ENCODE measurements at regions not wholly inside any gene's neighbourhood (a gene's known extent, or its start where the extent isn't known, plus 50 kb on each side); places are given as distances from the start of the nearest gene placed in this dataset.

- Mint-ChIP-seq H3K4me1 (ENCODE audit: low read depth) (peaks cover 6% of the 10 kb centered on the region), H3K36me3 (no peaks in the 10 kb centered on the region), H3K27me3 (no peaks in the 10 kb centered on the region), H3K27ac (no peak overlapping the region), H3K9me3 (ENCODE audit: low read depth) (no peaks in the 10 kb centered on the region), H3K4me3 (no peak overlapping the region)
Measured at GRCh38 chrX:10040961-10041360, 73.8 kb downstream of the CLDN34 start.

DNA sequence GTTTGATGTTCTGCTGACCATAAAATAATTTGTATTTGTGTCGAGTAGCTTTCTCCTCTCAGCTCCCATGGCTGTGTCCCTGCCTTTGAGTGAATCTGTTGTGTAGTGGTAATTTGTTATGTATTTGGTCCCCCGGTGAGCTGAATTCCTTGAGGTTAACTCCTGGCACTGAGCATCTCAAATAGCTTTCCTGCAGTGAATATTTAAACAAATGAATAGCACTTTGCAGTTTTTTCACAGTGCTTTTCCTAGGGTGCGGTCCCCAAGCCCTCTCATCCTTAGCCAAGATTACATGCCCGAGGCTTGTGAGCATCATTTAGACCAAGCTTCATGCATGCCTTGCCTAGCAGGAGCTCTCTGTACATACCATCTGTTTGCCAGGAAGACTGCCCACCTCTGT is 74.2 kb downstream of the CLDN34 start:
- no peaks in the 10 kb centered on the region for H3K27me3 Mint-ChIP-seq
- peaks cover 6% of the 10 kb centered on the region for H3K4me1 Mint-ChIP-seq (ENCODE audit: low read depth)
- H3K27ac Mint-ChIP-seq, result no peak overlapping the region
- no peak overlapping the region for H3K4me3 Mint-ChIP-seq
- no peaks in the 10 kb centered on the region for H3K9me3 Mint-ChIP-seq (ENCODE audit: low read depth)
- no peaks in the 10 kb centered on the region for H3K36me3 Mint-ChIP-seq

DNA sequence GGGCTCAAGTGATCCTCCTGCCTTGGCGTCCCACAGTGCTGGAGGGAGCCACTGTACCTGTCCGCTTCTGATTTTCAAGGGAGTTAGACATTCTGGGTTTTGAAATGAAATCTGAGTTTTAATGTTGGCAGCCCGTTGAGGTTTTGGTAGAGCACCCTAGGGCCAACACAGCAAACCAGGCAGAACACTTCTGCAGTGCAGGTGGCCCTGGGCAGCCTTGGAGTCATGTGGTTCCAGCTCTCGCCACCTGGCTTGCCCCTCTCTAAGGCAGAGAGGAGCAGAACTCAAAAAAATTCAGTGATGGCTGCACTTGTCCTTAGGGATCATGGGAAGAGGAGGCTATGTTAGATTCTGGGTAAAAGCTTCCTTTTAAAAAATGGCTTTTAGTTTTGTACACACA is 74.9 kb downstream of the CLDN34 start:
- Mint-ChIP-seq H3K27me3 (no peaks in the 10 kb centered on the region), H3K27ac (no peak overlapping the region), H3K9me3 (ENCODE audit: low read depth) (no peaks in the 10 kb centered on the region), H3K4me1 (ENCODE audit: low read depth) (peaks cover 6% of the 10 kb centered on the region), H3K4me3 (no peak overlapping the region), H3K36me3 (no peaks in the 10 kb centered on the region)

DNA sequence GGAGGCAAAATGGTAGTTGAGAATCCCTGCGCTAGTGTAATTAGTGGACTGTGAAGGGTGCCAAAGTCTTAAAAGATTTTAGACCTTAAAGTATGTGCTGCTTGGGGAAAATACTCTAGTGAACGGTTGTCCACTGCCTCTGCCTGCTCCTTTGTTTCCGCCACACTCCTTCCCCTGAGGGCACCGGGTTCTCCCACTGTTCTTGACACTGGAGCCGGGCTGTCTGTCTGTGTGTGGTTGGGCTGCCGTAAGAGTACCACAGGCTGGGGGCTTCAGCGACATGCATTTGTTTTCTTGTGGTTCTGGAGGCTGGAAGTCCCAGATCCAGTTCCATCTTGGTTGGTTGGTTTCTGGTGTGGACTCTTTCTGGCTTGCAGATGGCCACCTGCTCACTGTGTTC is 76.2 kb downstream of the CLDN34 start:
- Mint-ChIP-seq H3K4me3 (no peak overlapping the region), H3K27ac (no peak overlapping the region), H3K9me3 (ENCODE audit: low read depth) (no peaks in the 10 kb centered on the region), H3K36me3 (no peaks in the 10 kb centered on the region), H3K4me1 (ENCODE audit: low read depth) (peaks cover 6% of the 10 kb centered on the region), H3K27me3 (no peaks in the 10 kb centered on the region)

DNA sequence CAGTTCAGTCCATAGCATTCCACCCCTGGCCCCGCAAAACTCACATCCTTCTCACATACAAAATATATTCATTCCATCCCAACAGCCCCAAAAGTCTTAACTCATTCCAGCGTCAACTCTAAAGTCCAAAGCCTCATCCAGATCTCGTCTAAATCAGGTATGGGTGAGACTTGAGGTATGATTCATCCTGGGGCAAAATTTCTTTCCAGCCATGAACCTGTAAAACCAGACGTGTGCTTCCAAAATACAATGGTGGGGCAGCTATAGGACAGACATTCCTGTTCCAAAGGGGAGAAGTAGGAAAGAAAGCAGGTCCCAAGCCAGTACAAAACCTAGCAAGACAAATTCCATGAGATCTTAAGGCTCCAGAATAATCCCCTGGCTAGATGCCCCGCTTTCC is 76.9 kb downstream of the CLDN34 start:
- H3K27ac Mint-ChIP-seq, result no peak overlapping the region
- H3K4me3 Mint-ChIP-seq, result no peak overlapping the region
- no peaks in the 10 kb centered on the region for H3K9me3 Mint-ChIP-seq (ENCODE audit: low read depth)
- peaks cover 6% of the 10 kb centered on the region for H3K4me1 Mint-ChIP-seq (ENCODE audit: low read depth)
- H3K27me3 Mint-ChIP-seq, result no peaks in the 10 kb centered on the region
- no peaks in the 10 kb centered on the region for H3K36me3 Mint-ChIP-seq

DNA sequence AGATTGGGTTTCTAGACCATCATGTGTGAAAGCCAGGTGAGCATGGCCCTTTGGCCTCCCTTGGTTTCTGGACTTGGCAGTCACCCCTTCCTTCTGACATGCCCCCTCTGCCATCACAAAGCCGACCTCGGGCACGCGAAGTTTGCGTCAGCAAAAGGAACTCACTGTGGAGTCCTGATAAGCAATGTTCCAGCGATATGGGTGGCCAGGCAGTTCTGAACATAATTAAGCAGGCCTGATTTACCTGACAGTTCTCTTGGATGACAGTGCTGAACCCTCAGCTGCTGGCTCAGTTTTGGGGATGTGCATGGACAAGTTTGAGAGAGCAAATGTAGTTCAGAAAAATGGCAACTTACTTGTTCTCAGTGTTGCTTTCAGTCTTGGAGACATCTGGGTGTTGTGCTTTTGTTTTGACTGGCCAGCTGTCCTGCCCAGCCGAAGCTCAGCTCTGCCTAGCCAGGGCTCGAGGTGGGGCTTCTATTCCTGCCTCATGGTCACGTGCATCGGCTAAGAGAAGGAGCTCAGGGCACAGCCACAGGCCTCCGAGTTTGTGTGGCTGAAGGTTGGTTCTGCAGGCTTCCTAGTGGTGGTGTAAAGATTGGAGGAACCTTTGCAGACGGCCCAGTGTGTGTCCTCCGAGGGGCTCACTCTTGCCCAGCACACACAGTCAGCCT is 78.3 kb downstream of the CLDN34 start:
- Mint-ChIP-seq H3K9me3 (ENCODE audit: low read depth) (no peaks in the 10 kb centered on the region), H3K27ac (no peak overlapping the region), H3K27me3 (no peaks in the 10 kb centered on the region), H3K4me1 (ENCODE audit: low read depth) (no peaks in the 10 kb centered on the region), H3K36me3 (no peaks in the 10 kb centered on the region), H3K4me3 (no peak overlapping the region)

- no peaks in the 10 kb centered on the region for H3K9me3 Mint-ChIP-seq (ENCODE audit: low read depth)
- H3K4me3 Mint-ChIP-seq, result no peak overlapping the region
Measured at GRCh38 chrX:10047133-10047532, 80.0 kb downstream of the CLDN34 start.

GRCh38 chrX:10047631-10048030 is 80.5 kb downstream of the CLDN34 start:
- Mint-ChIP-seq H3K9me3 (ENCODE audit: low read depth) (no peaks in the 10 kb centered on the region), H3K27ac (no peak overlapping the region), H3K4me3 (no peak overlapping the region), H3K4me1 (ENCODE audit: low read depth) (peaks cover 7% of the 10 kb centered on the region), H3K36me3 (no peaks in the 10 kb centered on the region), H3K27me3 (no peaks in the 10 kb centered on the region)

More at GRCh38 chrX:10047133-10047532, 80.0 kb downstream of the CLDN34 start:
- Mint-ChIP-seq H3K36me3 (no peaks in the 10 kb centered on the region), H3K4me1 (ENCODE audit: low read depth) (peaks cover 7% of the 10 kb centered on the region), H3K27me3 (no peaks in the 10 kb centered on the region), H3K27ac (no peak overlapping the region)

- Mint-ChIP-seq H3K36me3 (no peaks in the 10 kb centered on the region), H3K27ac (no peak overlapping the region), H3K27me3 (no peaks in the 10 kb centered on the region), H3K4me3 (no peak overlapping the region), H3K9me3 (ENCODE audit: low read depth) (no peaks in the 10 kb centered on the region), H3K4me1 (ENCODE audit: low read depth) (peaks cover 8% of the 10 kb centered on the region)
Measured at GRCh38 chrX:10048076-10048475, 80.9 kb downstream of the CLDN34 start.

DNA sequence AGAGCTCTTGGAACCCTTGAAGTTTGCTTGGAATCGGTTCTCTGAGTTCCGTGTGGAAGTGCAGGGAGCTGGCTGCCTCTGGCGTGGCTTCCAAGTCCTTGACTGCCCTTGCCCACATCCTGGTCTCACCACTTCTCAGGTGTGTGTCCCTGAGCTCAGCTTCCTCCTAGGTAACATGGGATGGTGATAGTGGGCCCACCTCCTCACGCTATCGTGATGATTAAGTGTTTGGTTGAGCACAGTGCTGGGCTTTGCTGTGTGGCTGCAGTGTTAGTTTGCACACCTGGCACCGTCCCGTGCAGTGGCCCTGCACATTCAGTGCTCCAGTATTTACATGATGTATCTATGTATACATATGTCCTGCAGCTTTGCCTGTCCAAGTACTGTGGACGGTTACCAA is 81.5 kb downstream of the CLDN34 start:
- Mint-ChIP-seq H3K4me3 (no peak overlapping the region), H3K27ac (no peak overlapping the region), H3K9me3 (ENCODE audit: low read depth) (no peaks in the 10 kb centered on the region), H3K4me1 (ENCODE audit: low read depth) (peaks cover 8% of the 10 kb centered on the region), H3K27me3 (no peaks in the 10 kb centered on the region), H3K36me3 (no peaks in the 10 kb centered on the region)

DNA sequence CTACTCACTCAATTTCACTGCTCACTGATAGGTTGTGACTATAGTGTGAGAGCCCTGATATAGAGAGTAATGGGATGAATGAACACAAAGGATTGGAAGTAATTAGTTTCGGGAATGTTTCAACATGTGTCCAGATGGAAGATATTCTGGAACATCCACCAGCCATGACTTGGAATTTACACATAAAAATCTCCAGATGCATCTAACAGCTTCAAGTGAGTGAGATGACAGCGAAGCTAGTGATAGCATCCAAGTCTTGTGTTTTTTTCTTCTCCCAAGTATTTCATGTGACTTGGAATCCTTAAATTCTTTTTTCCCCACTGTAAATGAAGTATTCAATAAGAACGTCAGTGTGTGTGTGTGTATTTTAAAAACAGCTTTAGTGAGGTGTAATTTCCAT is 82.1 kb downstream of the CLDN34 start:
- Mint-ChIP-seq H3K9me3 (ENCODE audit: low read depth) (no peaks in the 10 kb centered on the region), H3K4me1 (ENCODE audit: low read depth) (peaks cover 8% of the 10 kb centered on the region), H3K4me3 (no peak overlapping the region), H3K36me3 (no peaks in the 10 kb centered on the region), H3K27ac (no peak overlapping the region), H3K27me3 (no peaks in the 10 kb centered on the region)

GRCh38 chrX:10050481-10050880 is 83.3 kb downstream of the CLDN34 start:
- no peaks in the 10 kb centered on the region for H3K9me3 Mint-ChIP-seq (ENCODE audit: low read depth)
- no peaks in the 10 kb centered on the region for H3K27me3 Mint-ChIP-seq
- no peak overlapping the region for H3K4me3 Mint-ChIP-seq
- H3K4me1 Mint-ChIP-seq (ENCODE audit: low read depth), result peaks cover 8% of the 10 kb centered on the region
- peaks cover 2% of the 10 kb centered on the region for H3K36me3 Mint-ChIP-seq
- no peak overlapping the region for H3K27ac Mint-ChIP-seq

DNA sequence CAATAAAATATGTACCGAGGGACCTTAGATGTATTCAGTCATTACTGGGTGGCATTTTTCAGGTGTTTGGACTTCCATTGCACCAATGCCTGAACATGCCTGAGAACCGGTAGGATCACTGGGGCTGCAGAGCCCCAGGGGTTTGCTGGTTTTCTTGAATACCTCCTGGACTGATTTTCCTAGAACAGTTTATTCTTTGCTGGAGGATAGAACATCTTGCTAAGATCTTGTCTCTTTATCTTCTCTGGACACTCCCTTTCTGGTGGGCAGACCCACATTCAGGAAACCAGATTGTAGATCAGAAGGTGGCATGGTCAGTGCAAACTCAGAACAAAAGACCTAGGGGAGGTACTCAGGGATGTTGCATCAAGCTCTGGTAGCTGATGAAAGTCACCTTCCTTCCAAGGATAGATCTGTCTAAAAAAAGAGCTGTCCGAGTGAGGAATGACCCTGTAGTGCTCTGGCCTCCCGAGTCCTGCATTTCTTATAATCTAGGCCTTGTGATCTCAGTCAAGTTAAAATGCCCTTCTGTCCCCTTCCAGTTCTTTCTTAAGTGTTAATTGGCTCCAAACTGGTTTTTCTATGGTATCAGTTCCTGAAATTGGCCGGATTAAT is 84.8 kb downstream of the CLDN34 start:
- no peak overlapping the region for H3K4me3 Mint-ChIP-seq
- peaks cover 8% of the 10 kb centered on the region for H3K4me1 Mint-ChIP-seq (ENCODE audit: low read depth)
- H3K27ac Mint-ChIP-seq, result no peak overlapping the region
- H3K36me3 Mint-ChIP-seq, result peaks cover 2% of the 10 kb centered on the region
- H3K27me3 Mint-ChIP-seq, result no peaks in the 10 kb centered on the region
- H3K9me3 Mint-ChIP-seq (ENCODE audit: low read depth), result no peaks in the 10 kb centered on the region

- peaks cover 8% of the 10 kb centered on the region for H3K4me1 Mint-ChIP-seq (ENCODE audit: low read depth)
- H3K27me3 Mint-ChIP-seq, result no peaks in the 10 kb centered on the region
- H3K4me3 Mint-ChIP-seq, result no peak overlapping the region
- H3K36me3 Mint-ChIP-seq, result peaks cover 2% of the 10 kb centered on the region
- H3K9me3 Mint-ChIP-seq (ENCODE audit: low read depth), result no peaks in the 10 kb centered on the region
- no peak overlapping the region for H3K27ac Mint-ChIP-seq
Measured at GRCh38 chrX:10052906-10053625, 85.9 kb downstream of the CLDN34 start.

DNA sequence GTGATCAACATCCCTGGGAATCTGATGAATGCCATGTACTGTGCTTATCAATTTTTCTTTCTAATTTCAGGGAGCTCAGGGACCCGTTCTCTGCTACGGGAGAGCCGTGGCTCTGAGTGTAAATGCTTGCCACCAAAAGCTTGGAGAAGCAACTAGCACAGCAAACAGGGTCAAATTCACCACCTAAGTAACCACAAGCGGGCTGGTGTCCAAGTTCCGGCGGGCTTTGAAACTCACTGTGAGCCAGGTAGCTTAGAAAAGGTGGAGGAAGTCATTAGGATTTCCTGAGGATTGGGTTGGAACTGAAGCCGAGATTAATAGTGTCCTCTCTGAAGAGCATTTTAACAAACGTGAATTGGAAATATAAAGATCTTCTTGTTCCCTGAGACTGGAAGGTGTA is 87.2 kb downstream of the CLDN34 start:
- Mint-ChIP-seq H3K4me1 (ENCODE audit: low read depth) (peaks cover 9% of the 10 kb centered on the region), H3K27ac (no peak overlapping the region), H3K9me3 (ENCODE audit: low read depth) (no peaks in the 10 kb centered on the region)

More for the DNA sequence above, 87.2 kb downstream of the CLDN34 start:
- Mint-ChIP-seq H3K36me3 (peaks cover 2% of the 10 kb centered on the region), H3K4me3 (no peak overlapping the region), H3K27me3 (no peaks in the 10 kb centered on the region)
